A673 (cell line): ENCODE measurements at regions not wholly inside any gene's neighbourhood (a gene's known extent, or its start where the extent isn't known, plus 50 kb on each side); places are given as distances from the start of the nearest gene placed in this dataset.
"Not testable (repeated sequence)": the region's sequence is repeated elsewhere in the genome, so short reads cannot be mapped to it uniquely, and the experiment has no call there.

Source experiments
- BruUV-seq: library from RNA; stranded (reverse); fragments of 400-500 nt; replicated peaks from 2 replicates; lab custom pipeline; 2021; lab: Mats Ljungman, UMichigan
- CTCF ChIA-PET: fragments of 300-600 bp; sonication (Branson Sonifier 250); formaldehyde crosslinking; loops from one replicate; lab custom pipeline; 2022; ENCODE audit warnings: antibody characterized with exemption; lab: Charles Lee
- POLR2A ChIA-PET: fragments of 300-600 bp; sonication (Branson Sonifier 250); formaldehyde crosslinking; loops from one replicate; lab custom pipeline; 2022; ENCODE audit warnings: antibody characterized with exemption; ENCODE audit not compliant: low non-redundant PET; lab: Charles Lee
- DNase-seq: peaks from one replicate; pipeline ENCODE4 v3.0.0-alpha.2; 2015; ENCODE audit warnings: low spot score
- H3K27ac ChIP-seq: fragments of 200-600 bp; sonication (generic); 2 replicates; pipeline ENCODE4 v1.5.1; 2016; ENCODE audit warnings: mixed run types, low read depth, mild to moderate bottlenecking, mixed read lengths, antibody characterized with exemption, low read length; ENCODE audit not compliant: poor library complexity, severe bottlenecking
- H3K27me3 ChIP-seq: fragments of 200-600 bp; sonication (generic); replicated peaks from 2 replicates; pipeline ENCODE4 v1.6.1; 2017; ENCODE audit warnings: mixed run types, low read depth, mild to moderate bottlenecking, mixed read lengths, antibody characterized with exemption, low read length; ENCODE audit not compliant: insufficient read depth, poor library complexity
- H3K36me3 ChIP-seq: fragments of 200-600 bp; sonication (generic); 2 replicates; pipeline ENCODE4 v1.6.1; 2016; ENCODE audit warnings: mixed run types, mild to moderate bottlenecking, mixed read lengths, antibody characterized with exemption, low read length; ENCODE audit not compliant: insufficient read depth, poor library complexity, severe bottlenecking
- H3K4me1 ChIP-seq: fragments of 200-600 bp; sonication (generic); 2 replicates; pipeline ENCODE4 v1.6.1; 2017; ENCODE audit warnings: mixed run types, mild to moderate bottlenecking, mixed read lengths, antibody characterized with exemption, low read length; ENCODE audit not compliant: insufficient read depth, poor library complexity, severe bottlenecking
- H3K4me3 ChIP-seq: fragments of 200-600 bp; sonication (generic); 2 replicates; pipeline ENCODE4 v1.5.1; 2016; ENCODE audit warnings: low read depth, mixed run types, mild to moderate bottlenecking, mixed read lengths, low read length; ENCODE audit not compliant: poor library complexity, severe bottlenecking
- H3K9me3 ChIP-seq: fragments of 200-600 bp; sonication (generic); 2 replicates; pipeline ENCODE4 v1.6.1; 2016; ENCODE audit warnings: mixed run types, low read depth, mild to moderate bottlenecking, mixed read lengths, antibody characterized with exemption, low read length; ENCODE audit not compliant: poor library complexity, severe bottlenecking
- CTCF ChIP-seq: fragments of 300-800, 200-600 bp; sonication (generic); conservative IDR thresholded peaks from 2 replicates; pipeline ENCODE4 v1.5.1; 2017; ENCODE audit warnings: low read depth, mild to moderate bottlenecking, antibody characterized with exemption, low read length, moderate library complexity, mixed read lengths
- EZH2 ChIP-seq: fragments of 200-600 bp; sonication (generic); IDR thresholded peaks from 2 replicates; pipeline ENCODE4 v1.6.1; 2017; ENCODE audit warnings: borderline replicate concordance, low read depth, mild to moderate bottlenecking, mixed read lengths, antibody characterized with exemption, low read length; ENCODE audit not compliant: poor library complexity, severe bottlenecking
- intact Hi-C: fragments of 100-400 bp; cut with micrococcal nuclease; formaldehyde crosslinking; loops from one replicate; pipeline ENCODE4 v1.10.0; 2022; ENCODE audit not compliant: unreplicated experiment

- H3K4me1 ChIP-seq = no peaks in the 10 kb centered on the region
- intact Hi-C loops = no loop called here
- H3K9me3 ChIP-seq = peaks cover 31% of the 10 kb centered on the region
- no peaks in the 10 kb centered on the region for H3K36me3 ChIP-seq
- H3K27me3 ChIP-seq = no peaks in the 10 kb centered on the region
- no peak overlapping the region for H3K4me3 ChIP-seq
- CTCF ChIA-PET = no interaction called here
- no TSS peak for BruUV-seq
- no peak overlapping the region for H3K27ac ChIP-seq
- TF ChIP-seq EZH2 = no peak
- TF ChIP-seq CTCF = no peak
- POLR2A ChIA-PET = no interaction called here
- no peak for DNase-seq
These were observed 102.4 kb downstream of the ZNF486 start for GRCh38 chr19:20269461-20269860.

DNA sequence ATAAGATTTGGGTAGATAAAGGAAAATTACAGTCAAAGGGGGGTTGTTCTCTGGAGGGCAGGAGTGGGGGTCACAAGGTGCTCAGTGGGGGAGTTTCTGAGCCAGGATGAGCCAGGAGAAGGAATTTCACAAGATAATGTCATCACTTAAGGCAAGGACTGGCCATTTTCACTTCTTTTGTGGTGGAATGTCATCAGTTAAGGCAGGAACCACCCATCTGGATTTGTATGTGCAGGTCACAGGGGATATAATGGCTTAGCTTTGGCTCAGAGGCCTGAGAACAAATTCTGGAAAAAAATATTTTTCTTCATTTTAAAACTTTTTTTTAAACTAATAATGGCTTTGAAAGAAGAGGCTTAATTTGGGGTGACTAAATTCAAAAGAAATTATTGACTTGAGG, 94.5 kb downstream of the ZNF486 start:
- H3K27me3 ChIP-seq, BruUV-seq, H3K36me3 ChIP-seq, H3K27ac ChIP-seq, DNase-seq, POLR2A ChIA-PET, H3K9me3 ChIP-seq, H3K4me1 ChIP-seq, H3K4me3 ChIP-seq, intact Hi-C loops, CTCF ChIA-PET: not testable (repeated sequence)

DNA sequence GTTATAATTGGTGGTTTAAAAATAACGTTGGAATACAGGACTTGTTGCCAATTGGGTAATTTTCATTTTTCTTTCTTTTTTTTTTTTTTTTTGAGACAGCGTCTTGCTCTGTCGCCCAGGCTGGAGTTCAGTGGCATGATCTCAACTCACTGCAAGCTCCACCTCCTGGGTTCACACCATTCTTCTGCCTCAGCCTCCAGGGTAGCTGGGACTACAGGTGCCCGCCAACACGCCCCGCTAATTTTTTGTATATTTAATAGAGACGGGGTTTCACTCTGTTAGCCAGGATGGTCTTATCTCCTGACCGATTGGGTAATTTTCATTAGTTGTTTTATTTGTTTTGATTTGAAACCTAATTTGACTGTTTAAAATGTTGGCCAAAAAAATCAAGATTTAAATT, 93.7 kb downstream of the ZNF486 start:
- DNase-seq, BruUV-seq, intact Hi-C loops, CTCF ChIA-PET, H3K27me3 ChIP-seq, POLR2A ChIA-PET, H3K36me3 ChIP-seq, H3K9me3 ChIP-seq, H3K27ac ChIP-seq, H3K4me1 ChIP-seq, H3K4me3 ChIP-seq: not testable (repeated sequence)

DNA sequence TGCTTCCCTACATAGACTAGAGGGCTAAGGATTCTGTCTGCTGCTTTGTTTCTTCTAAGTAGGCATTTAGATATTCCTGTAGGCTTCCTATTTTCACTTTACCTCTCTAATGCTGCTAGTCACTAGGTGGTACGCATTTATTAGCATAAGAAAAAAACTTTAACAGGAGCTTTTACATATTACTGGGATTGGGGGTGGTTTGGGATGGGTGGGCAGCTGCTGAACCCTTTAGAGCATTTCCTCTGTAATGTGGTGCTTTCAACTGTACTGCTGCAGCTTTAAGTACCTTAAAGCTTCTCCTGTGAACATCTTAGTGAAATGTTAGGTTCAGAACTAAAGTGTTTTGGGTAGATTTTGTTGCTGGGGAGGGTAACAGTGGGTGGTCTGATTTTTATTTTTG, 92.6 kb downstream of the ZNF486 start:
- Histone ChIP-seq H3K4me3 (no peak overlapping the region), H3K9me3 (peaks cover 12% of the 10 kb centered on the region), H3K36me3 (no peaks in the 10 kb centered on the region), H3K4me1 (no peaks in the 10 kb centered on the region), H3K27ac (no peak overlapping the region), H3K27me3 (no peaks in the 10 kb centered on the region)
- TF ChIP-seq CTCF (no peak), EZH2 (no peak)
- CTCF ChIA-PET = no interaction called here
- POLR2A ChIA-PET = no interaction called here
- intact Hi-C loops = no loop called here
- no TSS peak for BruUV-seq
- no peak for DNase-seq
